ENCODE measurements at regions not wholly inside any gene's neighbourhood (a gene's known extent, or its start where the extent isn't known, plus 50 kb on each side); places are given as distances from the start of the nearest gene placed in this dataset.

- TF ChIP-seq CTCF (IDR thresholded peaks at IDR 0.05) (no peak), POLR2A (IDR thresholded peaks at IDR 0.05) (no peak)
These were observed 69.0 kb upstream of the PPP2R3B start for GRCh38 chrX:455673-456072.

Measured in esophagus squamous epithelium (tissue), 4 donors.